Gastrocnemius medialis (tissue), 4 donors: ENCODE measurements at regions not wholly inside any gene's neighbourhood (a gene's known extent, or its start where the extent isn't known, plus 50 kb on each side); places are given as distances from the start of the nearest gene placed in this dataset.

ENCODE experiments used
- CTCF ChIP-seq, 5 experiments: fragments of 450-650 bp in 3 of 5; fragments of 200-600 bp in 2 of 5; sonication (generic) in 2 of 5; IDR thresholded peaks in 4 of 5; conservative IDR thresholded peaks in 1 of 5; 1 replicate in 4 of 5; 2 replicates in 1 of 5; pipeline ENCODE4 v1.5.1; 2016 to 2019; ENCODE audit warnings: antibody characterized with exemption in 5 of 5, mild to moderate bottlenecking in 3 of 5, moderate library complexity in 3 of 5
- POLR2A ChIP-seq, 2 donors: fragments of 450-650 bp; IDR thresholded peaks; one replicate each; pipeline ENCODE4 v1.6.1; 2017; ENCODE audit warnings: antibody characterized with exemption in 2 of 2, mild to moderate bottlenecking in 2 of 2, moderate library complexity in 2 of 2

- no peak for TF ChIP-seq CTCF (IDR thresholded peaks at IDR 0.05 in 4 of 5, conservative IDR thresholded peaks at IDR 0.05 in 1 of 5)
- no peak for TF ChIP-seq POLR2A (IDR thresholded peaks at IDR 0.05)
Observed at GRCh38 chr9:30193421-30193820, 2191.0 kb upstream of the ACO1 start.
